C4-2B (cell line): ENCODE measurements at regions not wholly inside any gene's neighbourhood (a gene's known extent, or its start where the extent isn't known, plus 50 kb on each side); places are given as distances from the start of the nearest gene placed in this dataset.

Experiments
- ZFX ChIP-seq: fragments of 450-650 bp; IDR thresholded peaks from 2 replicates; pipeline ENCODE4 v1.6.1; 2017
- TF ChIP-seq, protein P1 (sequence below): fragments of 450-650 bp; conservative IDR thresholded peaks from 2 replicates; pipeline ENCODE4 v1.5.1; 2017; ENCODE audit warnings: mild to moderate bottlenecking

- TF ChIP-seq, protein P1, sequence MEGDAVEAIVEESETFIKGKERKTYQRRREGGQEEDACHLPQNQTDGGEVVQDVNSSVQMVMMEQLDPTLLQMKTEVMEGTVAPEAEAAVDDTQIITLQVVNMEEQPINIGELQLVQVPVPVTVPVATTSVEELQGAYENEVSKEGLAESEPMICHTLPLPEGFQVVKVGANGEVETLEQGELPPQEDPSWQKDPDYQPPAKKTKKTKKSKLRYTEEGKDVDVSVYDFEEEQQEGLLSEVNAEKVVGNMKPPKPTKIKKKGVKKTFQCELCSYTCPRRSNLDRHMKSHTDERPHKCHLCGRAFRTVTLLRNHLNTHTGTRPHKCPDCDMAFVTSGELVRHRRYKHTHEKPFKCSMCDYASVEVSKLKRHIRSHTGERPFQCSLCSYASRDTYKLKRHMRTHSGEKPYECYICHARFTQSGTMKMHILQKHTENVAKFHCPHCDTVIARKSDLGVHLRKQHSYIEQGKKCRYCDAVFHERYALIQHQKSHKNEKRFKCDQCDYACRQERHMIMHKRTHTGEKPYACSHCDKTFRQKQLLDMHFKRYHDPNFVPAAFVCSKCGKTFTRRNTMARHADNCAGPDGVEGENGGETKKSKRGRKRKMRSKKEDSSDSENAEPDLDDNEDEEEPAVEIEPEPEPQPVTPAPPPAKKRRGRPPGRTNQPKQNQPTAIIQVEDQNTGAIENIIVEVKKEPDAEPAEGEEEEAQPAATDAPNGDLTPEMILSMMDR, result no peak
- TF ChIP-seq ZFX, result no peak
Observed at GRCh38 chr19:30066781-30067759, 125.0 kb downstream of the URI1 start.
